ENCODE measurements at regions not wholly inside any gene's neighbourhood (a gene's known extent, or its start where the extent isn't known, plus 50 kb on each side); places are given as distances from the start of the nearest gene placed in this dataset.

- ATAC-seq: peak; percentile 87 to 88
- 0 out of 3 replicates have a peak, but pooled peaks cover 2% of the 10 kb centered on the region for H3K9me3 ChIP-seq
- no peak overlapping the region for H3K4me3 ChIP-seq
- CTCF ChIA-PET: interaction anchor here (0.6 to 4.6 kb wide), 32 partner anchors 10 to 1338 kb away, joined by 3 to 44 read pairs (median 4); no protein-coding TSS in a partner anchor
- FAIRE-seq: no peak
- POLR2A ChIA-PET: no interaction called here
- TF ChIP-seq POLR2A (IDR thresholded peaks at IDR 0.05; ENCODE audit: low read length) (no peak), ATOH8 (CRISPR knock-in tag; IDR thresholded peaks at IDR 0.05; ENCODE audit: low read depth) (no peak), CTCF (IDR thresholded peaks at IDR 0.05) (peak; percentile 66), GATA3 (IDR thresholded peaks at IDR 0.05; ENCODE audit: borderline replicate concordance) (no peak), ZSCAN20 (CRISPR knock-in tag; IDR thresholded peaks at IDR 0.05) (no peak), FOSB (CRISPR knock-in tag; IDR thresholded peaks at IDR 0.05) (no peak), SMC3 (IDR thresholded peaks at IDR 0.05) (peak; percentile 45; the same call in 1 of the 3 replicates), NR3C1 (IDR thresholded peaks at IDR 0.05) (no peak), RAD21 (conservative IDR thresholded peaks at IDR 0.05 in 1 of 2, IDR thresholded peaks at IDR 0.05 in 1 of 2) (peak; percentile 75 to 81), ESRRA (IDR thresholded peaks at IDR 0.05; ENCODE audit: borderline replicate concordance, low read length) (no peak), TP53 (CRISPR knock-in tag; IDR thresholded peaks at IDR 0.05) (no peak)
- peak; percentile 54 for DNase-seq (ENCODE audit: low read depth in 1 of 2, low spot score in 1 of 2)
- H3K4me2 ChIP-seq: 0 out of 3 replicates have a peak overlapping the region, but pooled peaks have one; percentile 29
- no peak overlapping the region for H3K27ac ChIP-seq
- 7% methylated on average over 8 of the region's 8 CpGs for WGBS (ENCODE audit: missing lambda C conversion rate)
- H3K4me1 ChIP-seq: no peaks in the 10 kb centered on the region
These were observed 143.7 kb downstream of the ASCL4 start for GRCh38 chr12:107917912-107918800.

- POLR2A ChIA-PET: no interaction called here
- 2% methylated on average over 4 of the region's 4 CpGs for WGBS (ENCODE audit: missing lambda C conversion rate)
- Histone ChIP-seq H3K4me1 (no peaks in the 10 kb centered on the region), H3K4me3 (no peak overlapping the region), H3K9me3 (no peaks in the 10 kb centered on the region), H3K27ac (no peak overlapping the region), H3K4me2 (no peak overlapping the region)
- TF ChIP-seq FOSL2 (IDR thresholded peaks at IDR 0.05): no peak
- TF ChIP-seq FOSL2 (CRISPR knock-in tag; IDR thresholded peaks at IDR 0.05): no peak
- no peak for TF ChIP-seq HMGXB4 (CRISPR knock-in tag; IDR thresholded peaks at IDR 0.05; ENCODE audit: borderline replicate concordance)
- TF ChIP-seq HDAC2 (IDR thresholded peaks at IDR 0.05): no peak
- no peak for TF ChIP-seq KDM1A (IDR thresholded peaks at IDR 0.05; ENCODE audit: low read depth)
- TF ChIP-seq FOSB (CRISPR knock-in tag; IDR thresholded peaks at IDR 0.05): no peak
- TF ChIP-seq MYC (IDR thresholded peaks at IDR 0.05; ENCODE audit: borderline replicate concordance, low read length): no peak
- CTCF ChIA-PET: interaction anchor here (1.0 to 1.5 kb wide), 2 partner anchors 8 to 591 kb away, joined by 4 read pairs; no protein-coding TSS in a partner anchor
- FAIRE-seq (no peak), ATAC-seq (no peak), DNase-seq (ENCODE audit: low read depth in 1 of 2, low spot score in 1 of 2) (no peak)
These were observed 146.6 kb downstream of the ASCL4 start for GRCh38 chr12:107921062-107921461.

- no peak for FAIRE-seq
- no peaks in the 10 kb centered on the region for H3K4me1 ChIP-seq
- H3K27ac ChIP-seq: no peak overlapping the region
- no peak overlapping the region for H3K4me3 ChIP-seq
- ChIA-PET CTCF (no interaction called here), POLR2A (no interaction called here)
- no peak for DNase-seq (ENCODE audit: low read depth in 1 of 2, low spot score in 1 of 2)
- no peak for ATAC-seq
- 2% methylated on average over 3 of the region's 3 CpGs for WGBS (ENCODE audit: missing lambda C conversion rate)
- TF ChIP-seq HOXB13 (CRISPR knock-in tag; IDR thresholded peaks at IDR 0.05; ENCODE audit: low read depth) (no peak), NR3C1 (IDR thresholded peaks at IDR 0.05) (no peak), CBX8 (IDR thresholded peaks at IDR 0.05) (no peak), KDM1A (IDR thresholded peaks at IDR 0.05; ENCODE audit: low read depth) (no peak)
- H3K9me3 ChIP-seq: no peaks in the 10 kb centered on the region
- H3K4me2 ChIP-seq: no peak overlapping the region
These were observed 150.6 kb downstream of the ASCL4 start for GRCh38 chr12:107925125-107925524.

All from A549 (cell line).